HCT116 (cell line): ENCODE measurements at regions not wholly inside any gene's neighbourhood (a gene's known extent, or its start where the extent isn't known, plus 50 kb on each side); places are given as distances from the start of the nearest gene placed in this dataset.

Experiments
- ATAC-seq: fragments of 200-7000 bp; cut with Tn5 transposase; 2 replicates; pipeline ENCODE4 v1.9.1; 2020; ENCODE audit warnings: mild to moderate bottlenecking, moderate library complexity
- BruUV-seq: library from RNA; stranded (reverse); fragments of 400-500 nt; replicated peaks from 2 replicates; lab custom pipeline; 2021; lab: Mats Ljungman, UMichigan
- CTCF ChIA-PET: fragments of 300-600 bp; sonication (Branson Sonifier 250); formaldehyde crosslinking; loops from one replicate; lab custom pipeline; 2021; ENCODE audit warnings: antibody characterized with exemption; lab: Charles Lee
- POLR2A ChIA-PET: fragments of 300-600, 350-600 bp; sonication (Branson Sonifier 250); formaldehyde crosslinking; loops from one replicate; lab custom pipeline; 2021; ENCODE audit warnings: antibody characterized with exemption; lab: Charles Lee
- RAD21 ChIA-PET, 2 experiments: fragments of 300-600 bp; sonication (Branson Sonifier 250); formaldehyde crosslinking; loops; one replicate each; lab custom pipeline; 2023; ENCODE audit warnings: low total read pairs in 2 of 2; ENCODE audit not compliant: uncharacterized antibody in 2 of 2, unreplicated experiment in 2 of 2, low non-redundant PET in 1 of 2; lab: Charles Lee
- DNase-seq: peaks from one replicate; pipeline ENCODE4 v3.0.0-alpha.2; 2010; ENCODE audit warnings: low read depth, low spot score
- H2AFZ ChIP-seq: fragments of 200-600 bp; shearing (Covaris generic), sonication (generic); 2 replicates; pipeline ENCODE4 v1.6.1; 2017; ENCODE audit warnings: low read depth, mixed run types, mixed read lengths, antibody characterized with exemption, low read length; ENCODE audit not compliant: poor library complexity, severe bottlenecking
- H3K27ac ChIP-seq: 2 replicates; pipeline ENCODE4 v1.5.1; 2012; ENCODE audit warnings: low read depth, low read length
- H3K27me3 ChIP-seq: fragments of 200-600 bp; sonication (generic); 2 replicates; pipeline ENCODE4 v1.6.1; 2016; ENCODE audit warnings: mixed run types, low read length, mixed read lengths; ENCODE audit not compliant: insufficient read depth
- H3K36me3 ChIP-seq, 2 experiments: fragments of 200-500 bp in 1 of 2; fragments of 200-600 bp in 1 of 2; sonication (Bioruptor generic) in 1 of 2; sonication (generic) in 1 of 2; 2 replicates each; pipeline versions ENCODE4 v1.5.1 to v1.6.1; 2014 to 2016; ENCODE audit warnings: low read length in 2 of 2, inconsistent platforms in 1 of 2, mixed read lengths in 1 of 2, mixed run types in 1 of 2; ENCODE audit not compliant: insufficient read depth in 2 of 2, control insufficient read depth in 1 of 2
- H3K4me1 ChIP-seq, 2 experiments: fragments of 200-600 bp in 1 of 2; sonication (generic) in 1 of 2; 2 replicates each; pipeline versions ENCODE4 v1.5.1 to v1.6.1; 2012 to 2017; ENCODE audit warnings: low read length in 2 of 2, inconsistent platforms in 1 of 2, mild to moderate bottlenecking in 1 of 2, mixed read lengths in 1 of 2, mixed run types in 1 of 2, moderate library complexity in 1 of 2; ENCODE audit not compliant: insufficient read depth in 2 of 2, control insufficient read depth in 1 of 2
- H3K4me2 ChIP-seq: fragments of 200-600 bp; sonication (generic); 2 replicates; pipeline ENCODE4 v1.6.1; 2017; ENCODE audit warnings: mixed run types, low read length, mixed read lengths
- H3K4me3 ChIP-seq, 2 experiments: fragments of 200-600 bp in 1 of 2; sonication (generic) in 1 of 2; replicated peaks in 1 of 2; 2 replicates each; pipeline ENCODE4 v1.5.1; 2011 to 2016; ENCODE audit warnings: low read length in 2 of 2, control low read depth in 1 of 2, low read depth in 1 of 2, mild to moderate bottlenecking in 1 of 2, mixed read lengths in 1 of 2, mixed run types in 1 of 2
- H3K79me2 ChIP-seq: fragments of 200-600 bp; sonication (generic); 2 replicates; pipeline ENCODE4 v1.6.1; 2017; ENCODE audit warnings: mild to moderate bottlenecking, mixed run types, low read length, moderate library complexity, mixed read lengths; ENCODE audit not compliant: insufficient read depth
- H3K9ac ChIP-seq: fragments of 200-600 bp; sonication (generic); 2 replicates; pipeline ENCODE4 v1.6.1; 2016; ENCODE audit warnings: low read length, mixed read lengths
- H3K9me2 ChIP-seq: fragments of 200-600 bp; sonication (generic), shearing (Covaris generic); 2 replicates; pipeline ENCODE4 v1.6.1; 2017; ENCODE audit warnings: mixed run types, mild to moderate bottlenecking, moderate library complexity; ENCODE audit not compliant: insufficient read depth
- H3K9me3 ChIP-seq, 2 experiments: fragments of 200-500 bp in 1 of 2; fragments of 200-600 bp in 1 of 2; sonication (Bioruptor generic) in 1 of 2; sonication (generic) in 1 of 2; 2 replicates each; pipeline ENCODE4 v1.6.1; 2014 to 2017; ENCODE audit warnings: low read length in 2 of 2, mixed read lengths in 2 of 2, inconsistent platforms in 1 of 2, low read depth in 1 of 2, mild to moderate bottlenecking in 1 of 2, mixed run types in 1 of 2, moderate library complexity in 1 of 2; ENCODE audit not compliant: control insufficient read depth in 1 of 2, insufficient read depth in 1 of 2
- H4K20me1 ChIP-seq: fragments of 200-600 bp; sonication (generic), shearing (Covaris generic); 2 replicates; pipeline ENCODE4 v1.6.1; 2017; ENCODE audit warnings: mixed run types, mild to moderate bottlenecking, moderate library complexity; ENCODE audit not compliant: insufficient read depth
- ATF3 ChIP-seq: IDR thresholded peaks from 2 replicates; pipeline ENCODE4 v1.6.1; 2012
- ELF1 ChIP-seq: IDR thresholded peaks from 2 replicates; pipeline ENCODE4 v1.6.1; 2012; ENCODE audit warnings: low read depth, borderline replicate concordance
- EZH2 ChIP-seq: fragments of 200-600 bp; sonication (generic); IDR thresholded peaks from 2 replicates; pipeline ENCODE4 v1.6.1; 2017; ENCODE audit warnings: antibody characterized with exemption, mixed run types
- EZH2phosphoT487 ChIP-seq: fragments of 200-600 bp; IDR thresholded peaks from 2 replicates; pipeline ENCODE4 v1.6.1; 2018; ENCODE audit warnings: antibody characterized with exemption, borderline replicate concordance
- FOSL1 ChIP-seq: IDR thresholded peaks from 2 replicates; pipeline ENCODE4 v1.6.1; 2012; ENCODE audit warnings: low read depth
- POLR2A ChIP-seq: IDR thresholded peaks from 2 replicates; pipeline ENCODE4 v1.7.0; 2011; ENCODE audit warnings: borderline replicate concordance; ENCODE audit not compliant: insufficient read depth, insufficient read length; ENCODE audit errors: extremely low read depth
- REST ChIP-seq: IDR thresholded peaks from 2 replicates; pipeline ENCODE4 v1.6.1; 2012; ENCODE audit warnings: low read depth
- SIN3A ChIP-seq: IDR thresholded peaks from 2 replicates; pipeline ENCODE4 v1.6.1; 2012; ENCODE audit warnings: low read depth
- ZBTB33 ChIP-seq: IDR thresholded peaks from 2 replicates; pipeline ENCODE4 v1.6.1; 2011; ENCODE audit warnings: mild to moderate bottlenecking, low read length, moderate library complexity; ENCODE audit not compliant: insufficient replicate concordance; ENCODE audit errors: extremely low read depth
- intact Hi-C: fragments of 100-400 bp; cut with micrococcal nuclease; formaldehyde crosslinking; loops from 2 replicates; pipeline ENCODE4 v1.10.0; 2022

- Histone ChIP-seq H3K27me3 (no peaks in the 10 kb centered on the region), H3K4me1 (no peaks in the 10 kb centered on the region), H3K27ac (no peak overlapping the region), H3K4me2 (no peak overlapping the region), H3K4me3 (no peak overlapping the region), H4K20me1 (no peaks in the 10 kb centered on the region), H3K9me2 (no peaks in the 10 kb centered on the region), H3K9ac (no peak overlapping the region), H3K36me3 (no peaks in the 10 kb centered on the region), H3K79me2 (no peaks in the 10 kb centered on the region), H3K9me3 (peaks cover 0 to 20% of the 10 kb centered on the region in 2 experiments; a peak in 3 of 4 replicates), H2AFZ (no peak overlapping the region)
- intact Hi-C loops = no loop called here
- ChIA-PET RAD21 (no interaction called here), CTCF (no interaction called here), POLR2A (no interaction called here)
- ATAC-seq = no peak
- TF ChIP-seq SIN3A (no peak), POLR2A (no peak), EZH2phosphoT487 (no peak), ELF1 (no peak), ATF3 (no peak), ZBTB33 (no peak), REST (no peak), FOSL1 (no peak), EZH2 (no peak)
- no peak for DNase-seq
- no TSS peak for BruUV-seq
These were observed 480.5 kb downstream of the CDH11 start for GRCh38 chr16:64641343-64641742.
